ENCODE measurements at regions not wholly inside any gene's neighbourhood (a gene's known extent, or its start where the extent isn't known, plus 50 kb on each side); places are given as distances from the start of the nearest gene placed in this dataset.

DNA sequence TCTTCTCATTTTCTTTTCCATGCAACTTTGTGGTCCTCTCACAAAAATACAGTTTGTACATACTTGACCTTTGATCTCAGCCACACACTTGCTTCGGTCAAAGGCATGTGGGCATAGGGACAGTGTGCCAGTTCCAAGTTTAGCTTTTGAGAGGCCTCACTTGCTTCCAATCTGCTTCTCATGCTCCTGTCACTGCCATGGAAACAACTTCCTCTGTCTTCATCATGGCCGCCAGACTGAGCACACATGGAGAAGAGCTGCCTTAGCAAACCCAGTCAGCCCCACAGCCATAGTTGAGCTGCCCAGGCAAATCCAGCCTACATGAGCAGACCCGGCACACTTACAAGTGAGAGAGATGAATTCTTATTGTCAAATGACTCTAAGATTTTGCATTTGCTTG lies 138.2 kb upstream of the TUSC1 start:
- Histone ChIP-seq H2BK5ac (ENCODE audit: low read depth, low read length) (no peak overlapping the region), H3K79me1 (ENCODE audit: low read depth, low read length) (no peaks in the 10 kb centered on the region), H3K27me3 (replicated peaks in 1 of 4; ENCODE audit: control insufficient read depth in 3 of 4, extremely low read depth in 1 of 4, insufficient read depth in 3 of 4, low read length in 3 of 4) (no peaks in the 10 kb centered on the region), H4K5ac (ENCODE audit: insufficient read length, low read depth, low read length) (no peak overlapping the region), H3K36me3 (ENCODE audit: control insufficient read depth in 2 of 4, insufficient read depth in 4 of 4, low read length in 3 of 4) (no peaks in the 10 kb centered on the region), H3K23me2 (ENCODE audit: low read depth, low read length) (no peaks in the 10 kb centered on the region), H3K9ac (replicated peaks in 1 of 4; ENCODE audit: extremely low read depth in 1 of 4, low read depth in 3 of 4, low read length in 3 of 4) (no peak overlapping the region), H3K14ac (ENCODE audit: insufficient read length) (no peak overlapping the region), H3K56ac (replicated peaks; ENCODE audit: insufficient read length, low read depth, low read length) (no peak overlapping the region), H4K8ac (ENCODE audit: extremely low read depth, insufficient read depth, low read length) (no peak overlapping the region), H3K4me2 (ENCODE audit: insufficient read depth in 1 of 2, low read depth in 2 of 2, low read length in 2 of 2) (no peak overlapping the region), H3K79me2 (ENCODE audit: control insufficient read depth in 1 of 2, insufficient read depth in 2 of 2, low read length in 2 of 2) (no peaks in the 10 kb centered on the region), H3K4me3 (ENCODE audit: extremely low read depth in 1 of 4, insufficient read depth in 2 of 4, low read depth in 3 of 4, low read length in 4 of 4) (no peak overlapping the region), H4K91ac (replicated peaks; ENCODE audit: insufficient read length, low read length) (no peak overlapping the region), H2BK20ac (ENCODE audit: low read length) (no peak overlapping the region), H2AK5ac (ENCODE audit: low read depth, low read length) (no peak overlapping the region), H2BK120ac (replicated peaks; ENCODE audit: low read depth, low read length) (no peak overlapping the region), H2BK15ac (ENCODE audit: low read length) (no peak overlapping the region), H3K27ac (ENCODE audit: low read depth, low read length) (no peak overlapping the region), H3K18ac (ENCODE audit: extremely low read depth, low read length) (no peak overlapping the region), H3K4me1 (replicated peaks in 1 of 4; ENCODE audit: control insufficient read depth in 3 of 4, insufficient read depth in 4 of 4, low read length in 3 of 4) (no peaks in the 10 kb centered on the region), H4K20me1 (replicated peaks in 1 of 2; ENCODE audit: control insufficient read depth in 1 of 2, insufficient read depth in 2 of 2, low read length in 2 of 2) (no peaks in the 10 kb centered on the region), H2BK12ac (ENCODE audit: low read depth, low read length) (no peak overlapping the region), H3K23ac (ENCODE audit: insufficient read length) (no peak overlapping the region), H3K9me3 (ENCODE audit: insufficient read depth in 2 of 2, low read depth in 1 of 2, low read length in 1 of 2) (no peaks in the 10 kb centered on the region), H2AFZ (ENCODE audit: low read length) (peak overlapping the region; percentile 72; the same call in 1 of the 2 replicates), H3K4ac (replicated peaks; ENCODE audit: insufficient read length, low read depth, low read length) (no peak overlapping the region)
- ChIA-PET CTCF (ENCODE audit: partially characterized antibody) (no interaction called here), POLR2A (ENCODE audit: partially characterized antibody) (no interaction called here)
- FAIRE-seq (no peak), DNase-seq (ENCODE audit: low read depth in 1 of 2, low spot score in 2 of 2) (no peak)
- 92% methylated on average over 3 of the region's 3 CpGs; no CpG with 5 or more reads in 1 of the 2 experiments for WGBS, 2 experiments (ENCODE audit: extremely low coverage in 1 of 2, insufficient coverage in 1 of 2, insufficient read length in 1 of 2, insufficient replicate concordance in 2 of 2, low coverage in 1 of 2, low lambda C conversion rate in 2 of 2, missing lambda C conversion rate in 1 of 2)
- TF ChIP-seq SP1 (IDR thresholded peaks at IDR 0.05; ENCODE audit: low read depth, low read length) (no peak), FOSL1 (IDR thresholded peaks at IDR 0.05; ENCODE audit: insufficient read depth, low read depth, low read length) (no peak)
